MCF 10A (cell line): ENCODE measurements at regions not wholly inside any gene's neighbourhood (a gene's known extent, or its start where the extent isn't known, plus 50 kb on each side); places are given as distances from the start of the nearest gene placed in this dataset.
"Not testable (repeated sequence)": the region's sequence is repeated elsewhere in the genome, so short reads cannot be mapped to it uniquely, and the experiment has no call there.

ENCODE experiments used
- BruUV-seq: library from RNA; stranded (reverse); fragments of 400-500 nt; replicated peaks from 2 replicates; lab custom pipeline; 2021; lab: Mats Ljungman, UMichigan
- CTCF ChIA-PET: fragments of 300-600 bp; sonication (Branson Sonifier 250); formaldehyde crosslinking; extraction: SDS; loops from one replicate; lab custom pipeline; 2021; ENCODE audit warnings: antibody characterized with exemption, inconsistent platforms; lab: Yijun Ruan, JAX
- POLR2A ChIA-PET: fragments of 300-600, 350-650 bp; sonication (Branson Sonifier 250); formaldehyde crosslinking; extraction: SDS; loops from one replicate; lab custom pipeline; 2020; ENCODE audit warnings: antibody characterized with exemption, inconsistent platforms; lab: Yijun Ruan, JAX
- DNase-seq: peaks from one replicate; pipeline ENCODE4 v3.0.0-alpha.2; 2018; ENCODE audit not compliant: unreplicated experiment
- H3K27ac Mint-ChIP-seq: one replicate; pipeline ENCODE4 v1.8.0; 2022; ENCODE audit warnings: mild to moderate bottlenecking, low read depth, mixed read lengths; ENCODE audit not compliant: unreplicated experiment
- H3K27me3 Mint-ChIP-seq: one replicate; pipeline ENCODE4 v1.8.0; 2022; ENCODE audit warnings: mixed read lengths; ENCODE audit not compliant: insufficient read depth, unreplicated experiment
- H3K36me3 Mint-ChIP-seq: one replicate; pipeline ENCODE4 v1.8.0; 2022; ENCODE audit warnings: mild to moderate bottlenecking, moderate library complexity, mixed read lengths; ENCODE audit not compliant: insufficient read depth, unreplicated experiment
- H3K4me1 Mint-ChIP-seq: one replicate; pipeline ENCODE4 v1.8.0; 2022; ENCODE audit warnings: mixed read lengths; ENCODE audit not compliant: insufficient read depth, unreplicated experiment
- H3K4me3 Mint-ChIP-seq: one replicate; pipeline ENCODE4 v1.8.0; 2022; ENCODE audit warnings: mild to moderate bottlenecking, moderate library complexity, mixed read lengths; ENCODE audit not compliant: unreplicated experiment
- H3K9me3 Mint-ChIP-seq: one replicate; pipeline ENCODE4 v1.8.0; 2022; ENCODE audit warnings: mixed read lengths; ENCODE audit not compliant: unreplicated experiment
- intact Hi-C: fragments of 100-400 bp; cut with micrococcal nuclease; formaldehyde crosslinking; loops from 2 replicates; pipeline ENCODE4 v1.14.1; 2022
- TF ChIP-seq, protein P1 (sequence below): fragments of 200-600 bp; IDR thresholded peaks from one replicate; pipeline ENCODE4 v1.8.0; 2022; ENCODE audit warnings: antibody characterized with exemption, mild to moderate bottlenecking; ENCODE audit not compliant: unreplicated experiment

DNA sequence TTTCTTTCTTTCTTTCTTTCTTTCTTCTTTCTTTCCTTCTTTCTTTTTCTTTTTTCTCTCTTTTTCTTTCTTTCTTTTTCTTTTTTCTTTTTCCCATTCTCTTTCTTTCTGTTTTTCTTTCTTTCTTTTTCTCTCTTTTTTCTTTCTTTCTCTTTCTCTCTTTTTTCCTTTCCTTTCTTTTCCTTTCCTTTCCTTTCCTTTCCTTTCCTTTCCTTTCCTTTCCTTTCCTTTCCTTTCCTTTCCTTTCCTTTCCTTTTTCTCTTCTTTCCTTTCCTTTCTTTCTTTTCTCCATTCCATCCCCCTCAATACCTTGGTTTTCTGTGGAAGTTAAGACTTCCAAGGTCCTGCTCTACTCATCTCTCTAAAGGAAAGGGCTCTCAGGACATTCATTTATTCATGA, 102.8 kb upstream of the CLNK start:
- Mint-ChIP-seq H3K4me3 (no peak overlapping the region), H3K4me1 (no peaks in the 10 kb centered on the region), H3K9me3 (peaks cover 46% of the 10 kb centered on the region), H3K27me3 (no peaks in the 10 kb centered on the region), H3K27ac (no peak overlapping the region), H3K36me3 (peaks cover 7% of the 10 kb centered on the region)
- TF ChIP-seq, protein P1, sequence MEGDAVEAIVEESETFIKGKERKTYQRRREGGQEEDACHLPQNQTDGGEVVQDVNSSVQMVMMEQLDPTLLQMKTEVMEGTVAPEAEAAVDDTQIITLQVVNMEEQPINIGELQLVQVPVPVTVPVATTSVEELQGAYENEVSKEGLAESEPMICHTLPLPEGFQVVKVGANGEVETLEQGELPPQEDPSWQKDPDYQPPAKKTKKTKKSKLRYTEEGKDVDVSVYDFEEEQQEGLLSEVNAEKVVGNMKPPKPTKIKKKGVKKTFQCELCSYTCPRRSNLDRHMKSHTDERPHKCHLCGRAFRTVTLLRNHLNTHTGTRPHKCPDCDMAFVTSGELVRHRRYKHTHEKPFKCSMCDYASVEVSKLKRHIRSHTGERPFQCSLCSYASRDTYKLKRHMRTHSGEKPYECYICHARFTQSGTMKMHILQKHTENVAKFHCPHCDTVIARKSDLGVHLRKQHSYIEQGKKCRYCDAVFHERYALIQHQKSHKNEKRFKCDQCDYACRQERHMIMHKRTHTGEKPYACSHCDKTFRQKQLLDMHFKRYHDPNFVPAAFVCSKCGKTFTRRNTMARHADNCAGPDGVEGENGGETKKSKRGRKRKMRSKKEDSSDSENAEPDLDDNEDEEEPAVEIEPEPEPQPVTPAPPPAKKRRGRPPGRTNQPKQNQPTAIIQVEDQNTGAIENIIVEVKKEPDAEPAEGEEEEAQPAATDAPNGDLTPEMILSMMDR = no peak
- intact Hi-C loops = no loop called here
- ChIA-PET CTCF (no interaction called here), POLR2A (no interaction called here)
- DNase-seq = no peak
- BruUV-seq = no TSS peak

DNA sequence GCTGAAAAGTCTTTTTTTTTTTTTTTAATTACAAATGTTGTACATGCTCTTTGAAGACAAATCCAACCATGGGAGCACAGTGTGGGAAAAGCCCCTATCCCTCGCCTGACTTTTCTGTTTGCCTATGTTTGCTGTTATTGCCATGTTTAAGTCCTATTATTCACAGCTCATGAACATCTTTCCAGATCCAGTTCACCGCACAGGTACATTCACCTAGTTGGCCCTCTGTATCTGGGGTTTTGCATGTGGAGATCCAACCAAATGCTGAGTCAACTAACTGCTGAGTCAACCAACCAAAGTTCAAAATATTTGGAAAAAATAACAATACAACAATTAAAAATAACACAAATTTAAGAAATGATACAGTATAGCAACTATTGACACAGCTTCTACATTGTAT, 100.1 kb upstream of the CLNK start:
- no TSS peak for BruUV-seq
- DNase-seq = no peak
- Mint-ChIP-seq H3K9me3 (peaks cover 32% of the 10 kb centered on the region), H3K27ac (no peak overlapping the region), H3K36me3 (no peaks in the 10 kb centered on the region), H3K27me3 (no peaks in the 10 kb centered on the region), H3K4me3 (no peak overlapping the region), H3K4me1 (no peaks in the 10 kb centered on the region)
- TF ChIP-seq, protein P1 = no peak
- POLR2A ChIA-PET = no interaction called here
- CTCF ChIA-PET = no interaction called here
- intact Hi-C loops = no loop called here

DNA sequence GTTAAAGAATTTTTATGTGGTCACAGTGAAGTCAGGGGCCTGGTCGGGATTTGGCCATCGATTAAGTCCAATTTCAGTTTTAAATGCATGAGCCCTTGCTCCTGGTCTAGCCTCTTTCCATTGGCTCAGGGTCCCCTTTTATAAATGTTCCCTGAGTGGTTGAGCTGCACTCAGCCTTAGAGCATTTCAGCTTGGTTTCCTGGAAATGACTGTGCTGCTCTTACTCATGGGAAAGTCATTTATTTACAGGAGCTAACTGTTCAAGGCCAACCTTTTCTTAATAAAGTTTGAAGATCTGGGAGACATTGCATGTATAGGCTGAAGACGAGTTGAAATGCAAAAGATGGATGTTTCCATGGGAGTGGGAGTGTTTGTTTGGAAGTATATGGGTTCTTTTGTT, 98.8 kb upstream of the CLNK start:
- ChIA-PET CTCF (no interaction called here), POLR2A (no interaction called here)
- no TSS peak for BruUV-seq
- Mint-ChIP-seq H3K27me3 (no peaks in the 10 kb centered on the region), H3K36me3 (no peaks in the 10 kb centered on the region), H3K9me3 (peaks cover 29% of the 10 kb centered on the region), H3K27ac (no peak overlapping the region), H3K4me1 (no peaks in the 10 kb centered on the region), H3K4me3 (no peak overlapping the region)
- peak; percentile 18 for DNase-seq
- intact Hi-C loops = no loop called here
- TF ChIP-seq, protein P1 = no peak

DNA sequence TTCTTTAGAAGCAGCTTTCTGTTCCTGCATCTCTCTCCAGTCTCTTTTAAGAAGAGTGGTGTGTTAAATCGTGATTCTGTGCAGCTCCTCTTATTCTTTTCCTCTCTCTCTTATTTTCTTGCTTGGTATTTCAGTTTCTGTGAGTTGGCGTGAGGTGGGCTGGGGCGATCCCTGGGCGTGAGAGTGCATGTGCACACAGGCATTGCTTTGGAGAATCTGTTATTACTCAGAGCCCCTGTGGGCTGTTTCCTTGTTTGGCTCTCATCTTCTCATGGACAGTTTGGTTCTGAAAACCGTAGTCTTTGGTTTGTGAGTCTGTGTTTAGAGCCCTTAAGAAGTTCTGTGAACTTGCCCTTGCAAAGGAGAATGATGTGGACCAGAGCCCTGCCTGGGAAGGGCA, 97.2 kb upstream of the CLNK start:
- no peaks in the 10 kb centered on the region for H3K4me1 Mint-ChIP-seq
- H3K27me3 Mint-ChIP-seq = no peaks in the 10 kb centered on the region
- DNase-seq = no peak
- H3K9me3 Mint-ChIP-seq = peaks cover 19% of the 10 kb centered on the region
- intact Hi-C loops = no loop called here
- TF ChIP-seq, protein P1 = no peak
- BruUV-seq = no TSS peak
- CTCF ChIA-PET = no interaction called here
- no peaks in the 10 kb centered on the region for H3K36me3 Mint-ChIP-seq
- H3K27ac Mint-ChIP-seq = no peak overlapping the region
- POLR2A ChIA-PET = no interaction called here
- H3K4me3 Mint-ChIP-seq = no peak overlapping the region

DNA sequence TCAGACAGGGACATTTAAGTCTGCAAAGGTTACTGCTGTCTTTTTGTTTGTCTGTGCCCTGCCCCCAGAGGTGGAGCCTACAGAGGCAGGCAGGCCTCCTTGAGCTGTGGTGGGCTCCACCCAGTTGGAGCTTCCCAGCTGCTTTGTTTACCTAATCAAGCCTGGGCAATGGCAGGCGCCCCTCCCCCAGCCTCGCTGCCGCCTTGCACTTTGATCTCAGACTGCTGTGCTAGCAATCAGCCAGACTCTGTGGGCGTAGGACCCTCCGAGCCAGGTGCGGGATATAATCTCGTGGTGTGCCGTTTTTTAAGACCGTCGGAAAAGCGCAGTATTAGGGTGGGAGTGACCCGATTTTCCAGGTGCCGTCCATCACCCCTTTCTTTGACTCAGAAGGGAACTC, 96.2 kb upstream of the CLNK start:
- POLR2A ChIA-PET, H3K4me1 Mint-ChIP-seq, H3K4me3 Mint-ChIP-seq, intact Hi-C loops, BruUV-seq, CTCF ChIA-PET, H3K9me3 Mint-ChIP-seq, H3K27me3 Mint-ChIP-seq, H3K36me3 Mint-ChIP-seq, DNase-seq, H3K27ac Mint-ChIP-seq: not testable (repeated sequence)

DNA sequence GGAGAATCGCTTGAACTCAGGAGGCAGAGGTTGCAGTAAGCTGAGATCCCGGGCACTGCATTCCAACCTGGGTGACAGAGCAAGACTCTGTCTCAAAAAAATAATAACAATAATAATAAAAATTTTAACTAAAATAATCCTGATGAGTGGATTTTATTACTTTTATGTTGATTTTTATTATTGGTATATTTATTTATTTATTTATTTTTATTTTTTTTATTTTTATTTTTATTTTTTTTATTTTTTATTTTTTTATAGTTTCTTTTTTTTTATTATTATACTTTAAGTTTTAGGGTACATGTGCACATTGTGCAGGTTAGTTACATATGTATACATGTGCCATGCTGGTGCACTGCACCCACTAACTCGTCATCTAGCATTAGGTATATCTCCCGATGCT, 90.6 kb upstream of the CLNK start:
- POLR2A ChIA-PET, H3K27ac Mint-ChIP-seq, DNase-seq, BruUV-seq, H3K36me3 Mint-ChIP-seq, intact Hi-C loops, H3K4me3 Mint-ChIP-seq, H3K27me3 Mint-ChIP-seq, CTCF ChIA-PET, H3K4me1 Mint-ChIP-seq: not testable (repeated sequence)
- peaks cover 30% of the 10 kb centered on the region for H3K9me3 Mint-ChIP-seq
